ENCODE measurements at regions not wholly inside any gene's neighbourhood (a gene's known extent, or its start where the extent isn't known, plus 50 kb on each side); places are given as distances from the start of the nearest gene placed in this dataset.

GRCh38 chr11:45393826-45394225 lies 107.7 kb upstream of the SYT13 start:
- Histone ChIP-seq H3K9ac (no peak overlapping the region), H3K27me3 (ENCODE audit: insufficient read depth) (no peaks in the 10 kb centered on the region), H3K9me3 (no peaks in the 10 kb centered on the region), H3K79me2 (ENCODE audit: insufficient read depth) (no peaks in the 10 kb centered on the region), H3K36me3 (replicated peaks in 1 of 2; ENCODE audit: control insufficient read depth in 1 of 2, insufficient read depth in 2 of 2, low read length in 1 of 2) (no peaks in the 10 kb centered on the region), H3K27ac (ENCODE audit: low read depth in 2 of 2, low read length in 1 of 2) (no peak overlapping the region), H3K4me1 (ENCODE audit: control insufficient read depth in 1 of 2, insufficient read depth in 2 of 2, low read depth in 1 of 2, low read length in 1 of 2) (peaks cover 8 to 14% of the 10 kb centered on the region in 2 experiments; a peak in 1 of 4 replicates), H3K4me3 (ENCODE audit: low read depth in 2 of 2, low read length in 1 of 2) (no peak overlapping the region), H4K20me1 (ENCODE audit: insufficient read depth) (no peaks in the 10 kb centered on the region), H3K9me2 (no peaks in the 10 kb centered on the region), H3K4me2 (no peak overlapping the region), H2AFZ (ENCODE audit: low read depth) (no peak overlapping the region), H3F3A (replicated peaks; ENCODE audit: insufficient read depth) (no peaks in the 10 kb centered on the region)
- ChIA-PET CTCF (interaction anchor here (1.2 to 3.2 kb wide), 5 partner anchors 12 to 377 kb away, joined by 4 to 21 read pairs (median 15); no protein-coding TSS in a partner anchor), POLR2A (no interaction called here)
- 86% methylated on average over 11 of the region's 11 CpGs for WGBS (ENCODE audit: low lambda C conversion rate)
- TF ChIP-seq FOSL2 (IDR thresholded peaks at IDR 0.05; ENCODE audit: borderline replicate concordance, low read depth) (no peak), MEF2A (IDR thresholded peaks at IDR 0.05; ENCODE audit: borderline replicate concordance, low read depth) (no peak), NRF1 (IDR thresholded peaks at IDR 0.05; ENCODE audit: low read depth, low read length) (no peak), TEAD4 (IDR thresholded peaks at IDR 0.05; ENCODE audit: borderline replicate concordance, insufficient read depth) (no peak)
- DNase-seq, result no peak

GRCh38 chr11:45393334-45393733 lies 107.2 kb upstream of the SYT13 start:
- Histone ChIP-seq H2AFZ (ENCODE audit: low read depth) (no peak overlapping the region), H3K9me3 (no peaks in the 10 kb centered on the region), H3K27me3 (ENCODE audit: insufficient read depth) (no peaks in the 10 kb centered on the region), H3F3A (replicated peaks; ENCODE audit: insufficient read depth) (no peaks in the 10 kb centered on the region), H3K79me2 (ENCODE audit: insufficient read depth) (no peaks in the 10 kb centered on the region), H3K4me1 (ENCODE audit: control insufficient read depth in 1 of 2, insufficient read depth in 2 of 2, low read depth in 1 of 2, low read length in 1 of 2) (peaks cover 8 to 14% of the 10 kb centered on the region in 2 experiments; a peak in 1 of 4 replicates), H3K9me2 (no peaks in the 10 kb centered on the region), H3K4me2 (no peak overlapping the region), H3K36me3 (replicated peaks in 1 of 2; ENCODE audit: control insufficient read depth in 1 of 2, insufficient read depth in 2 of 2, low read length in 1 of 2) (no peaks in the 10 kb centered on the region), H3K9ac (no peak overlapping the region), H3K27ac (ENCODE audit: low read depth in 2 of 2, low read length in 1 of 2) (no peak overlapping the region), H3K4me3 (ENCODE audit: low read depth in 2 of 2, low read length in 1 of 2) (no peak overlapping the region), H4K20me1 (ENCODE audit: insufficient read depth) (no peaks in the 10 kb centered on the region)
- DNase-seq, result no peak
- WGBS (ENCODE audit: low lambda C conversion rate), result 75% methylated on average over 6 of the region's 6 CpGs
- POLR2A ChIA-PET, result no interaction called here
- CTCF ChIA-PET, result interaction anchor here (0.8 to 3.2 kb wide), 7 partner anchors 11 to 378 kb away, joined by 3 to 21 read pairs (median 14); no protein-coding TSS in a partner anchor
- TF ChIP-seq USF1 (IDR thresholded peaks at IDR 0.05; ENCODE audit: borderline replicate concordance, low read depth) (no peak), CHD2 (IDR thresholded peaks at IDR 0.05; ENCODE audit: low read length, partially characterized antibody) (no peak), FOSL2 (IDR thresholded peaks at IDR 0.05; ENCODE audit: borderline replicate concordance, low read depth) (no peak), EP300 (IDR thresholded peaks at IDR 0.05; ENCODE audit: borderline replicate concordance in 1 of 2, low read depth in 1 of 2, low read length in 1 of 2) (no peak), POLR2AphosphoS5 (IDR thresholded peaks at IDR 0.05; ENCODE audit: low read depth, low read length) (no peak), TAF1 (IDR thresholded peaks at IDR 0.05; ENCODE audit: borderline replicate concordance, low read depth, low read length) (no peak), EZH2phosphoT487 (IDR thresholded peaks at IDR 0.05; ENCODE audit: borderline replicate concordance, low read depth) (no peak), TCF12 (IDR thresholded peaks at IDR 0.05) (no peak), RFX5 (IDR thresholded peaks at IDR 0.05; ENCODE audit: low read length) (no peak), GATA2 (CRISPR knock-in tag; IDR thresholded peaks at IDR 0.05) (no peak), FOXM1 (IDR thresholded peaks at IDR 0.05; ENCODE audit: low read depth) (no peak), NRF1 (IDR thresholded peaks at IDR 0.05; ENCODE audit: low read depth, low read length) (no peak)
